ENCODE measurements at regions not wholly inside any gene's neighbourhood (a gene's known extent, or its start where the extent isn't known, plus 50 kb on each side); places are given as distances from the start of the nearest gene placed in this dataset.

GRCh38 chr5:159412284-159413046 is 82.2 kb upstream of the IL12B start:
- Histone ChIP-seq H3K4me1 (ENCODE audit: control insufficient read depth in 1 of 2, insufficient read depth in 1 of 2, low read depth in 1 of 2, low read length in 1 of 2) (peaks cover 8 to 9% of the 10 kb centered on the region in 2 experiments), H3K9me3 (no peaks in the 10 kb centered on the region), H3K4me3 (ENCODE audit: low read depth in 1 of 2, low read length in 1 of 2) (no peak overlapping the region), H3K27me3 (peaks cover 9% of the 10 kb centered on the region), H3K36me3 (no peaks in the 10 kb centered on the region), H3K27ac (no peak overlapping the region)
- no peak for TF ChIP-seq CTCF (IDR thresholded peaks at IDR 0.05)

- H3K4me3 ChIP-seq (ENCODE audit: low read depth in 1 of 2, low read length in 1 of 2): no peak overlapping the region
- TF ChIP-seq CTCF (IDR thresholded peaks at IDR 0.05): no peak
- peaks cover 8 to 9% of the 10 kb centered on the region in 2 experiments for H3K4me1 ChIP-seq (ENCODE audit: control insufficient read depth in 1 of 2, insufficient read depth in 1 of 2, low read depth in 1 of 2, low read length in 1 of 2)
- no peak overlapping the region for H3K27ac ChIP-seq
- H3K27me3 ChIP-seq: peaks cover 9% of the 10 kb centered on the region
- H3K36me3 ChIP-seq: no peaks in the 10 kb centered on the region
- H3K9me3 ChIP-seq: no peaks in the 10 kb centered on the region
Measured at GRCh38 chr5:159414021-159414420, 83.7 kb upstream of the IL12B start.

- H3K9me3 ChIP-seq: no peaks in the 10 kb centered on the region
- peaks cover 8% of the 10 kb centered on the region for H3K27me3 ChIP-seq
- no peaks in the 10 kb centered on the region for H3K36me3 ChIP-seq
- no peak for TF ChIP-seq CTCF (IDR thresholded peaks at IDR 0.05)
- no peak overlapping the region for H3K4me3 ChIP-seq (ENCODE audit: low read depth in 1 of 2, low read length in 1 of 2)
- H3K27ac ChIP-seq: no peak overlapping the region
- H3K4me1 ChIP-seq (ENCODE audit: control insufficient read depth in 1 of 2, insufficient read depth in 1 of 2, low read depth in 1 of 2, low read length in 1 of 2): peaks cover 8 to 9% of the 10 kb centered on the region in 2 experiments
Measured at GRCh38 chr5:159415301-159415937, 85.1 kb upstream of the IL12B start.

DNA sequence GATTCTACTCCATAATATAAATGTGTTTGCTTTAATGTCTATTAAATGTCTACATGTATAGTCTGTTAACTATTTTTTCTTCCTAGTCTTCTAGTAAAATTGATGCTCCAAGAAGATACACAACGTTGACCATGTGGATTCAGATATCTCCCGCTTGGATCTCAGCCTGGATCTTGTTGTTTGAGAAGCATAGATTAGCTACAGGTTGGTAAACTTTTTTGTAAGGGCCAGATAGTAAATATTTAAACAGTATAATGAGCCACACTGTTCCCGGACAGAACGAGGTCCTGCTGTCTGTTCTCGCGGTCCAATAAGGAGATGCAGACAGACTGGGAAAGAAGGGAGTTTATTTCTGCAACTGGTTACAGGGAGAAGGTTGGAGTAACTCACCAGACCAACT is 86.2 kb upstream of the IL12B start:
- no peaks in the 10 kb centered on the region for H3K27me3 ChIP-seq
- no peak overlapping the region for H3K4me3 ChIP-seq (ENCODE audit: low read depth in 1 of 2, low read length in 1 of 2)
- no peaks in the 10 kb centered on the region for H3K36me3 ChIP-seq
- TF ChIP-seq CTCF (IDR thresholded peaks at IDR 0.05): no peak
- H3K27ac ChIP-seq: no peak overlapping the region
- H3K4me1 ChIP-seq (ENCODE audit: control insufficient read depth in 1 of 2, insufficient read depth in 1 of 2, low read depth in 1 of 2, low read length in 1 of 2): peaks cover 8 to 9% of the 10 kb centered on the region in 2 experiments
- no peaks in the 10 kb centered on the region for H3K9me3 ChIP-seq

GRCh38 chr5:159417170-159417569 is 86.9 kb upstream of the IL12B start:
- TF ChIP-seq CTCF (IDR thresholded peaks at IDR 0.05): no peak
- no peaks in the 10 kb centered on the region for H3K9me3 ChIP-seq
- H3K27me3 ChIP-seq: no peaks in the 10 kb centered on the region
- no peak overlapping the region for H3K4me3 ChIP-seq (ENCODE audit: low read depth in 1 of 2, low read length in 1 of 2)
- no peak overlapping the region for H3K27ac ChIP-seq
- peaks cover 5 to 7% of the 10 kb centered on the region in 2 experiments for H3K4me1 ChIP-seq (ENCODE audit: control insufficient read depth in 1 of 2, insufficient read depth in 1 of 2, low read depth in 1 of 2, low read length in 1 of 2)
- no peaks in the 10 kb centered on the region for H3K36me3 ChIP-seq
